ENCODE measurements at regions not wholly inside any gene's neighbourhood (a gene's known extent, or its start where the extent isn't known, plus 50 kb on each side); places are given as distances from the start of the nearest gene placed in this dataset.

DNA sequence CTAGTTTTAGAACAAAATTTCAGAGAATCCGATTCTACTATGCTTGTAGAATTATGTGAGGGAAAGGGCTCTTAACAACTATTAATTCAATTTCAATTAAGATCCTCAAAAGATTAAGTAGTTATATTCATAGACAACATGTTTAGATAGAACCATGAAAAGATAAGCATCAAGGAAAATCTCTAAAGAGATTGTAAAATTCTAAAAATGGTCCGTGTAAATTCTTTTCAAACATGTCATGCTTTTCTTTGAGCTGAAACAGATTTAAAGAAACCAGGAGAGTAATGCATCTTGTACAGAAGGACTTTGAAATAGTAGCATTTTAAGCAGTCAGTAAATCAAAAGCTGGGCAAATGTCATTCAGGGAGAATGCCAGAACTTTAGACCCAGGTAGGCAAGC is 1080.6 kb upstream of the B3GALT2 start:
- DNase-seq (ENCODE audit: low read depth in 3 of 3): no peak

DNA sequence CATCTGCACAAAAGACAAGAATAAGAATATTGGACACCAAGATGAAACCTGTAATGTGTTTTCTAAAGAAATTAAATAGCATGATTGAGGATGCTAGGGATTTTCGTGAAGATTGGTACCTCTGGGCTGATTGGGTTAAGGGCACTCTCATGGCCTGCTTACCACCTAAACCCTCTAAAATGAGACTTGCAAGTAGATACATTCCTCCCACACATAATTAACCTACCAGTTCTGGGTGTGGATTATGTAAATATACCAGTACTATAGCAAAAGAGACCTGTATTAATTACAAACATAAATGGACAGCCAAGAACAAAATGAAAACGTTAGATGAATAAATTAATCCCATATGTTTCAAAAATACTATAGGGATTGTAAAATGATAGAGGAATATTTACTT is 1069.6 kb upstream of the B3GALT2 start:
- DNase-seq (ENCODE audit: low read depth in 3 of 3): no peak

DNA sequence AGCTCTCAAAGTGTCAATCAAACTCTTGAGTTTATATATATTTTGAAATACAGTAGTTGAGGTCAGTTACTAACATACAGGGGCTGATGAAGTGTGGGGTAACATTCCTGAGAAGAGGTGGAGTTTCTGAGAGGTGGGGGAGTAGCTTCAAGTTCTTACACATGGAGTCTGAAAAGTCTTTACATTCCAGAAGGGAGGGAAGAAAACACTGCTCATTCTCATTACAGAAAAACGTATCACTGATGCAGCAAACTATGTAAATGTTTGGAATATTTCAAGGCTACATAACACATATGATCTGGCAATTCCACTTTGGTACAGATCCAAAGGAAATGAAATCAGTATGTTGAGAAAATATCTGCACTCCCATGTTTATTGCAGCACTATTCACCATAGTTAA is 1065.8 kb upstream of the B3GALT2 start:
- DNase-seq (ENCODE audit: low read depth in 3 of 3): no peak

DNA sequence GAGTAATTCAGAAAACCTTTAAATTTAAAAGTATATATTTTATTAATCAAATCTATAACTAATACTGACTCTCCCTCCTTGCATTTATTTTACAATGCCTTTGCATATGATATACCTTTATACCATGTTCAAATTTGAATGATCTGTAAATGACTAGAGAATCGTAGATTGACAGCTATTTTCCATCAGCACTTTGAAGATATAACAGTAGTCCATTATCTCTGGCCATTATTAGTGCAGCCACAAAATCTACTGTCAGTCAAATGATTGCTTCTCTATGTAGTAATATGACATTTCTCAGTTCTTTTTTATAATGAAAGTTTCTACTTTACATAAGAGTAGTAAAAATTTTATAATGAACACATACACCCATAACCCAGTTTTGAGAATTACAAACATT is 1054.8 kb upstream of the B3GALT2 start:
- DNase-seq (ENCODE audit: low read depth in 3 of 3): no peak

DNA sequence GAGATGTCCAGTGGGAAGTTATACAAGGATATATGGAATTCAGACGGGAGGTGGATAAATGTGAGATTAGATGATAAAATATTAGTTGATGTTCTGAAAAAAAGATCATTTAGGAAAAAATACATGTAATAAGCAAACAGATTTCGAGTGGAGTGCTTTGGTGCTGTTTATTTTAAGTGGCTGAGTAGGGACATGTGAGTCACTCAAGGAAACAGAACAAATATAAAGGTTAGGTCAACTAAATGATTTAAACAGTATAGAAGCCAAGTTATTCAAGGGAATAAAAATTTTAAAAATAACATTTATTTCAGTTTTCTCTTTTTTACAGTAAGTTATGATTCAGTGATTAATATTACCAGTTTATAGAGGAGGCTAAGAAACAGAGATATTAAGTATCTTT is 1046.7 kb upstream of the B3GALT2 start:
- DNase-seq (ENCODE audit: low read depth in 3 of 3): no peak

DNA sequence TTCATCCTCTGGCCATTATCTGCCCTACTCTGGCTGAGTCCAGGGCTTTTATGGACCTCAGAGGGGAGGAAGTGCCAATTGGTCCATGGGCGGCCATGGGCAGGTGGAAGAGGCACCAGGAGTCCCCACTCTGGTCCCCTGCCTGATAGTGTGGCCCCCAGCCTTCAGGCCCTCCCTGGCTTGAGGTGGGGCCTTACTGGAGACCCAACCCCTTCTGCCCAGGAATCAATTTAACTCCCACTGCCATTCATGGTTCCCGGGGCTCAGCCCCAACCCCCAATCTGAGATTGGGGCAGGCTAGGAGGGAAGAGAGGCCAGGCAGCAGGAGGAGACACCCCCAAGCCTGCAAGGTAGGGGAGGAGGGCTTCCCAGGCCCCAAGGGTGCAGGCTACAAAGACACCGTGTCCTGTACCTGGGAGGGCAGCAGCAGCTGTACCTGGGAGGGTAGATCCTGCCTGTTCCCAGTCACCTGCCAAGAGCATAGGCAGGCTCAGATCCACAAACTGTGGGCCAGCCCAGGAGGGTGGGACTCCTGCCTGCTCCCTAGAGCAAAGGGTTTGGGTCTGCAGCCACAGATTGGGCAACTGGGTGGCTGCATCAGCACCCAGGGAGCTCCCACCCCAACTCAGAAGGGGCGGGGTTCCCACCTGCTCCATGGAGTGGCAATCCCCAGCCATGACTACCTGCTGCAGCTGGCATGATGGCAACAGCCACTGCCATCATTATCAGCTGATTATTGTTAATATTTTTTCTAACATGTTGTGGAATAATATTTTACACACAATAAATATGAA is 1044.1 kb upstream of the B3GALT2 start:
- DNase-seq (ENCODE audit: low read depth in 3 of 3): no peak

DNA sequence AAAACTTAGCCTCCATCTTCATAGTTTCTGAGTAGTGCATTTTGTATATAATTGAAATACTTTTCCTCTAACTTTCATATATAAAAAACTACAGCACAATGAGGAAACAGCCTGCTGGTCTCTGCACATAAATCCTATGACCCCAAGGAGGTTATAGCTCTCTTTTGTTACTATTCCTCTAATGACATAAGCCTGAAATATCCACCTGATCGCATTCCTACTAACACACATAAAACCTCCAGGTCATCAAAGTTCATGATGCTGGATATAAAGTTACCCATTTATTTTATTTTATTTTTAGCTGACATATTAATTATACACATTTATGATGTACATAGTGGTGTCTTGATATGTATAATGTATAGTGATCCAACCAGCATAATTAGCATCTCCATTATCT is 1042.0 kb upstream of the B3GALT2 start:
- DNase-seq (ENCODE audit: low read depth in 3 of 3): no peak

DNA sequence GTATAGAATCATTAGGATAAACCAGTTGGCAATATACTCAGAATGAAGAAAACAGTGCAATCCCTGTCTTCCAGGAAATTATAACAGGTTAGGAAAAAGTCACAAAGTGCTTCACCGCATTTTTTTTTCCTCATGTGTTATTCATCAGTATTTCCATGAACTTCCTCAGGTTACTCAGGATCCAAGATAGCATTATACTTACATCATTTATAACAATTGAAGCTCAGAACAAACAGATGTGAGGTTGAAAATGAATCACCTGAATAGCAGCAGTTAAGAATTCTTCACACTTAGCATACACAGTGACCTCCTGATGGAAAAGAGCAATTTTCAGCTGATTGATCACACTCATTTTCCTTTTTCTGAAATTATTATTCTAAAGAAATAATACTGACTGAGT is 1040.7 kb upstream of the B3GALT2 start:
- no peak for DNase-seq (ENCODE audit: low read depth in 3 of 3)

DNA sequence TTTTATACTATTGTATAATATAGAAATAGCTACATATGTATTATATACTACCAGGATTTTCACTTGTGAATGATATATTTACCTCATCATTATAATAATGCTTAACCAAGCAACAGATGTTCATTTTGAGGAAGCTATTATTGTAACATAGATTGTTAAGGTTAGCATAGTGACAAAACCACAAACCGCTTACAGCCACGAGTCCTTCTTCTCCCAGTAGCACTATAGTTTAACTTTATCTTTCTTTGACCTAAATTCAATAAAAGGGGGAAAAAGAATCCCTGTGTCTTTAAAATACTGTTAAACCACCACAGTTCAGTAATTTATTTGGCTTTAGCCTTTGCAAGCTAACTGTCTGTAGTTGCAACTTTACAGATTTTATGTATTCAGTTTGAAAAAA is 1039.4 kb upstream of the B3GALT2 start:
- no peak for DNase-seq (ENCODE audit: low read depth in 3 of 3)

DNA sequence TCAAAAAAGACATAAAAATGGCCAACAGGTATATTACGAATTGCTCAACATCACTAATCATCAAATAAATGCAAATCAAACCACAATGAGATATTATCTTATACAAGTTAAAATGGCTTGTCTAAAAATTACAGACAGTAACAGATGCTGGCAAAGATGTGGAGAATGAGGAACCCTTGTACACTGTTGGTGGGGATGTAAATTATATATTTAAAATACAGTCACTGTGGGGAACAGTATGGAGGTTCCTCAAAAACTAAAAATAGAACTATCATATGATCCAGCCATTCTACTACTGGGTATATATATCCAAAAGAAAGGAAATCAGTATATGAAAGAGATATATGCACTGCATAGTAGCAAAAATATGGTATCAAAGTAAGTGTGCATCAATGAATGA is 1037.2 kb upstream of the B3GALT2 start:
- DNase-seq (ENCODE audit: low read depth in 3 of 3): no peak

DNA sequence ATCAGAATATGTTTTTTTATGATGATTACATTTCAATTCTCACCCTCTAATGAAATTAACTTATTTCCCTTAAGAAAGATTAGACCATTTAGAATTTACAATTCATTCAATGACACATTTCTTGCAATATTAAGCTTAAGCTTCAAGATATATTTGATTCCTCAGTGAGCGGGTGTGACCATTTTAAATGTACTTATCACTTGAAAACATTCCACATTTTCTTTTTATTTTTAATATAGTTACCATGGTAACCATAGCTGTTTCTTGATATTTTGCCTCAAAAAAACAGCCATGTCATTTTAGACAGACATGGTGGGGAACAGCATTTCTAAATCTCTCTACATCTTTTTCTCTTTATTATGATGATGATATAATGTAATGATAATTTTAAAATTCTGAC is 1029.0 kb upstream of the B3GALT2 start:
- no peak for DNase-seq (ENCODE audit: low read depth in 3 of 3)

DNA sequence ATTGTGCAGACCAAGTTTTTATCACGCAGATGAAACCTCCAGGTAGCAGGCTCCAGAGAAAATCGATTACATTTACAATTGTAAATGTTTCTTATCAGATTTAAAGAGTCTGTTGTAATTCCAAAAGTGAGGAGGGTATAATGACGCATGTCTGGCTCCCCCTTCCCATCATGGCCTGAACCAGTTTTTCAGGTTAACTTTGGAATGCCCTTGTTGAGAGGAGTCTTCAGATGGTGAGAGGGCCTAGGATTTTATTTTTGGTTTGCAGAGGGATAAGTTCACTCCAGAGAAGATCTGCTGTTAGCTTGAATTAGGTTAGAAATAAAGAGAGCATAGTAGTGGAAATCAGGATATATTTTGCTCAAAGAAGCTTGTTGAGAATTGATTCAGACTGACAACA is 1028.3 kb upstream of the B3GALT2 start:
- DNase-seq (ENCODE audit: low read depth in 3 of 3): no peak

DNA sequence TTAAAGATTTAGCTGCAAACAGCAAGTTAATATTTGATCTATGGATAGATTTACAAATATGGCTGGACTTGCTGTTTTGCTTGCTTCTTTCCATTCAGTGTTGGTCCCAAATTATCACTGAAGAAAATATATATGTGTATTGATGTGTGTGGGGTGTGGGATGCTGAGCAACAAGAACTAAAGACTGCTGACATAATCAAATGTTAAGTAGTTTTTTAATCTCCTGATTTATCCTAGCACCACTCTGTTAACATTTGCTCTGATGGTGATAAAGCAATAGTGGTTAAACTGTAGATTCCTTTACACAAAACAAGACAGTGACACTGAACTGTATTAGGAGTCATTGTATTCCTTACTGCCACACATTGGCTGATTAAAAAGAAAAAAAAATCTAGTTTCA is 1023.5 kb upstream of the B3GALT2 start:
- no peak for DNase-seq (ENCODE audit: low read depth in 3 of 3)

DNA sequence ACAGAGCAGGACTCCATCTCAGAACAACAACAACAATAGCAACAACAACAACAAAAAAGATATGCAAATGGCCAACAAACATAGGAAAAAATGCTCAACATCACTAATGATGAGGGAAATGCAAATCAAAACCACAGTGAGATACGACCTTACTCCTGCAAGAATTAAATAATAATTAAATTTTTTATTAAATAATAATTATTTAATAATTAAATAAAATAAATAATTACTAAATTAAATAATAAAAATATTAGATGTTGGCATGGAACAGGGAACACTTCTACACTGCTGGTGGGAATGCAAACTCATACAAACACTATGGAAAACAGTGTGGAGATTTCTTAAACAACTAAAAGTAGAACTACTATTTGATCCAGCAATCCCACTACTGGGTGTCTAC is 1022.3 kb upstream of the B3GALT2 start:
- no peak for DNase-seq (ENCODE audit: low read depth in 3 of 3)

DNA sequence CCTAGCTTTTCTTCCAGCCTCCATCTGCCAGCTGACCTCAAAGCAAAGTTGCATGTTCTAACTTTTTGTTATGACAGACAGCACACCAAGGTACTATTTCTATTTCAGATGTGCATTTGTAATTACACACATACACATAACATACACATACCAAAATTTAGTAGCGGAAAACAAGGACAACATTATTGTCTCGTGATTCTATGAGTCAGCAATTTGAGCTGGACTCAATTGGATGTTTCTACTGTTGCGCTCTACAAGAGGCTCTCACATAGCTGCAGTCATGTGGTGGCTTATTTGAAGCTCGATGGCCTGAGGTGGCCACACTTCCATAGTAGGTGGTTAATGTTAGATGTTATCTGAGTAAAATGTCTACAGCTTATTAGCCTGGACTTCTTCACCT is 1010.1 kb upstream of the B3GALT2 start:
- no peak for DNase-seq (ENCODE audit: low read depth in 3 of 3)

DNA sequence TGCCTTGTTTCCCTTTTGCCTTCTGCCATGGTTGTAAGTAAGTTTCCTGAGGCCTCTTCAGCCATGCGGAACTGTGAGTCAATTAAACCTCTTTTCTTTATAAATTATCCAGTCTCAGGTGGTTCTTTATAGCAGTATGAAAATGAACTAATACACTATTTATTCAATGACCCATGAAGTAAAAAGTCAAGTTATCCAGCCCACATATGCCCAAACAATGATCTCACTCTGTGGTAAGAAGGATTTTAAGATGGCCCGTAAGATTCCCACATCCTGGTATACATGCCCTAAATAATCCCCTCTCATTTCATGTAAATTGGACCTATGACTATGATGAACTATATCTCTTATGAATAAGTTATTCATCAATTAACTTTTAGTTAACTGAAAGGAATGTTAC is 1008.3 kb upstream of the B3GALT2 start:
- DNase-seq (ENCODE audit: low read depth in 3 of 3): no peak

DNA sequence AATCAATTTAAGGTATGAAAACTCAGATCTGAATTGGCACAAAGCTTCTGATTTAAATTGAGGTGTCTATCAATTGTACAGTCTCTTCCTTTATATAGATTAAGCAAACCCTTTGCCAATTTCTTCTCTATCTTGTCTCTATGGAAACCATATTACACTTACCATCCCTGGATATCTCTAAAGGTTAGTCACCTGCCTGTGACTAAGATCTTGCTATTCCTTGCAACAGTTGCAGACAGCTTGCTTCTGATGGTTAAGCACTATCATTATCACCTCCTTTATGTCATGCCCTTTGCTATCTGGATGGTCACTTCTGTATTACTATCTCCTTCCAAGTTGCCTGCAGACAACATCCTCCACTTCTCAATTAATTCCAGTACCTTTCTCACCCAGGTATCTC is 998.6 kb upstream of the B3GALT2 start:
- no peak for DNase-seq (ENCODE audit: low read depth in 3 of 3)

DNA sequence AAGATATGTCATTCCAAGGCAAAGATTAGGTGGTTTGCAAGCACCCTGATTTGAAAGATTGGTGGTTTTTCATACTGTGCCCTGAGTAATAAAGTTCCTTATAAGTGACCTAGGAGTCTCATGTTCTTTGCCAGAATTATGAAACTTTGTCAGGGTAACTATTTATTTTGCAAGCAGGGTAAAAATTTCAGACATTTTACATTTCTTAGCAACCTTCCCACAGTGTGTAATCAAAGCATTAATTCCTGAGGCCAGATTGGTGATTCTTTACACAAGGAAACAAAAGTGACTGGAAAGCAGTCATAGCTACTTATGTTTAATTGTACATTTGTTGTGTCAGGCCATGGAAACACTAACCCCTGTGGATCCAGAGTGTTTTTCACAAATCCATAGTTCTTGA is 998.0 kb upstream of the B3GALT2 start:
- DNase-seq (ENCODE audit: low read depth in 3 of 3): no peak

DNA sequence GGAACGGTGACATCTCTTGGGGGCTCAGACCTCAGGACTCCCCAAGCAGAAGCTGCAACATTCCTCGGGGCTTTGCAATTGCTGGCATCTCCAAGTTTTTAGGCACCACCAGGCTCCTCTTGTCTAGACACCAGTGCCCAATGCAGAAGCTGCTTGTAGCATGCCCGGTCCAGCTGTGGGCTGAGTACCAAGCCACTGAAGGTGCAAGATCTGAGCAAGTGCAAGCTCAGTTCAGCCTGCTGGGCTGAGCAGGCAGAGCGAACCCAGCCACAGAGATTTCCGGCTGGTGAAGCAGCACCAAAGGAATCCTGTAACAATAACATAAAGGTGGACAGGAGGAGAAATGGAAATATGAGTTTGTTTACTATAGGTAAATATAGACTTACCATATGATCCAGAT is 995.4 kb upstream of the B3GALT2 start:
- no peak for DNase-seq (ENCODE audit: low read depth in 3 of 3)

DNA sequence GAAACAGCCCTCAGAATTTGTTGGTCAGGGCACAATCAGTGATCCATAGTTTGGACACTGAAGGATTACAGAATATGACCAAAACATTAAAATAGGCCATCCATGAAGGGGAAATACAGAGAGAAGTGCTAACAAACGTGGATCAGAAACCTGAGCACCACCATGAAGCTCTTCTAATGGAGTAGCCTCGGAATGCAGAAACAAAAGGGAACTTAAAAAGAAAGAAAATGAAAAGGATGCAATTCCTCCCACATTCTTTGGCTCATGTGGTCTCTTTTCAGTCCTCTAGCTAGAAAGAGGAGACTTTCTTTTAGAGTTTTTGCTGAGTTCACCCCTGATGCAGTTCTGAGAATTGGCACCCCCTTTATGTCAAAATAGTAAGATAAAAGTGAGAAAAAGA is 989.8 kb upstream of the B3GALT2 start:
- no peak for DNase-seq (ENCODE audit: low read depth in 3 of 3)

DNA sequence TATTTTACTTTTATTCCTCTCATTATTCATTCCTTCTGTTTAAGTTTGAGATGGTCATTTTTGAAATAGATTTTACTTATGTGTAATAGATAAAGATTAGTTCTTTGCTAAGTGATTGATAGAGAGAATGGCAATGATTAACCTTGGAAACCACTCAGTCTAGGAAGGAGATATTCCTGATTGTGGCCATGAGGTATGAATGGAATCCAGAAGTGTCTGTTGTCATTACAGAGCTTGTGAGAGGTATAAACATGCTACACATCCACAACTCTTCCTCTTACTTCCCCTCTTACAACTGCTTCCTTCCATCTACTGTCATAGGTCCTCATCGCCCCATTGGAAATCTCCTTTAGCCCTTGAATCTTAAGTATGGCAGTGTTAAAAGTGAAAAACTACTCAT is 988.8 kb upstream of the B3GALT2 start:
- DNase-seq (ENCODE audit: low read depth in 3 of 3): no peak

DNA sequence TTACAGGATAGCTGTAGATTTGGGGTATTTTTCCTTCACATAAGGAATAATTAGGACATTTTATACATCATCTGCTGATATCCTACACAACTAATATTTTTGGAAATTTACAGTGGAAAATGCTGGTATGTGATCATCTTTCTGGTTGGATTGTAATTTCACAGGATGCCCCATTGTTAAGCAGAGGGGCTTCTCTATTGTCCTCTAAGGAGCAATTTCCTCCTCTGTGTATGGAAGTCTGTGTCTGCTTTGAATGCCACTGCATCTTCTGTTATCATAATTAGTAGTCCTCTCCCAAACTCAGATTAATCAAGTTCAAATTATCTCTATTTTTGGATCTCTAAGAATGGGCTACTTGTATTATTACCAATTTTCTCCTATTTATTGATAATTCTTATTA is 988.1 kb upstream of the B3GALT2 start:
- DNase-seq (ENCODE audit: low read depth in 3 of 3): no peak

DNA sequence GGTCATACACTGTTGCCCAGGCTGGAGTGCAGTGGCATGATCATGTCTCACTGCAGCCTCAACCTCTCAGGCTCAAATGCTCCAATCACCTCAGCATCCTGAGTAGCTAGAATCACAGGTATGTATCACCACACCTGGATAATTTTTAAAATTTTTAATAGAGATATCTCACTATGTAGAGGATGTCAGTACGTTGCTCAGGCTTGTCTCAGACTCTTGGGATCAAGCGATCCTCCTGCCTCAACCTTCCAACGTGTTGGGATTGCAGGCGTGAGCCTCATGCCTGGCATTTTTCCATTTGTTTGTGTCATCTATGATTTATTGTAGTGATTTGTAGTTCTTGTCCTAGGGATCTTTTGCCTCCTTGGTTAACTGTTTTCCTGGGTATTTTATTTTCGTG is 985.2 kb upstream of the B3GALT2 start:
- no peak for DNase-seq (ENCODE audit: low read depth in 3 of 3)

DNA sequence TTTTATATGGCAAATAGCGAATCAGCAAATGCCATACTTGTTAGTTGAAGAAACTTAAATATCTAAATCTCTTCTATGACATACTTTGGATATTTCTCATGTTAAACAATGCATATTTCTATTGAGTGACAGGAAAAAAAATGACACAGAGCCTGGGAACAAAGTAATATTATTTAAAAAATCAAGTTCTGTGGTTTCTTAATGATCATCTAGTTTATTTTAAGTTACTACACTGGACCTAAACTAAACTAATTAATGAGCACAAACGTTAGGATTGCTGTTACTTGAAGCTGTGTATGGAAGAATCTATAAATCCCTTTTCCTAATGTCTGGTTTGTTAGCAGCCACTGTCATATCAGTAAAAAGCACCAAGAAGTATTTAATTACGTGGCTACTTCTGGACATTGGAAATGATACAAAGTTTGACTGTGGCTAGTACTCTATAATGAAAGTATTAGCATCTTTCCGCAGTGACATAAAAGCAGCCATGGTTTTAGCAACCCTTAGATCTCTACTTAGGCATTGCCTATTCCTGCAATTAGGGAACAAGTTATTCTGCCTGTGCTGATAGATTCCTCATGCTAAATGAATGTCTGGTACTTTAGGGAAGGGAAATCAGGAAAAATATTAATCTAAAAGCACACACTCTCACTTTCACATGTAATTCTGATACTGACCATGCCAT is 981.7 kb upstream of the B3GALT2 start:
- no peak for DNase-seq (ENCODE audit: low read depth in 3 of 3)
